HG02623 (cell line): ENCODE measurements at regions not wholly inside any gene's neighbourhood (a gene's known extent, or its start where the extent isn't known, plus 50 kb on each side); places are given as distances from the start of the nearest gene placed in this dataset.

Experiments
- ATAC-seq: cut with Tn5 transposase; IDR thresholded peaks from one replicate; pipeline ENCODE4 v1.9.1; 2021; ENCODE audit warnings: moderate library complexity; ENCODE audit not compliant: unreplicated experiment

DNA sequence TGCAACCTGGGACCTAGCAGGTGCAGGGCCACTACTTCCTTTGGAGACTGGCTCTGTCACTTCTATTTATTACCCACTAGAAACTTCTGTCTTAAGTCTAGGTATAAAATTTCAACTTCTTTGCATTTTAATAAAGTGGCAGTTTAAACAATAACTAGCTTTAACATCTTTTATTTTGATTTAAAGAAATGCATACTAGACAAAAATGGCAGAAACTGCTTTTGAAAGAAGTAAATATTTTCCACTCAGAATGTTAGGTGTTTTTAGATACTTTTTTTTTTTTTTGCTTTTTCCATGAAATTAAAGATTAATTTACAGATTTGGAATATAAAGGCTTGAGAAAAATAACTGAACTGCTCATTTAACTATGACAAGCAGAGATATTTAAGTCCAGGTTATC, 1477.6 kb downstream of the KCNT2 start:
- ATAC-seq = no peak

DNA sequence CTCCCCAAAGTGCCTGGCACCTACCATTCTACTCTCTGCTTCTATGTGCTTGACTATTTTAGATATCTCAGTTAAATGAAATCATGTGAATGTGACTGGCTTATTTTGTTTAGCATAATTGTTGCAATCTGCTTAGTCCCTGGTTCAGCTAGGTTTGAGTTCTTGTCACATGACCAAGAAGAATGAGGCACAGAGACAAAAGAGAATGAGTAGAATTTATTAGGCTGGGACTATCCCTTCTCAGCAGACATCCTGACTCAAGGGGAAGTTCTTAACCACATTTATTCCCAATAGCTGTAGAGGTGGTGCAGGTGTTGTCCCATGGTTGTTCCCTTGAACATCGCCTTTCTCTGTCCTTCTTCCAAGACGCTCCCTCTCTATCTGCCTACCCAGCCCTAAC, 1485.7 kb downstream of the KCNT2 start:
- no peak for ATAC-seq

DNA sequence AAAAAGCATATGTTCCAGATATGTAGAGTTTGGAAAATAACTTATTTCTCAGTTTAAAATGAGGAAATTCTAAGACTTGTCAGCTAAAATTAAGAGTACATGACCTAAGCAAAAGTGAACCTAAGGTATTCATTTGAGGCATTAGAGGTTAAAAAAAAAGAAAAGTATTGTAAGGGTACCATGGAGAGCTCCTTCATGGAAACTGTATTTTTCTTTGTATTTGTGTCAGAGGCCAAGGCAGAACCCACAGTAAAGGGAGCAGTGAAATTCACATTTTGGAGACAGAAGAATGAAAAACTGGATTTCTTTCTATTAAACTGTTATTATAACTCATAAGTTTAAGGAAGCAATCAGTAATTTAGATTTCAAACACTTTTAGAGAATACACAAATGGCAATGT, 1494.8 kb downstream of the KCNT2 start:
- ATAC-seq = no peak

DNA sequence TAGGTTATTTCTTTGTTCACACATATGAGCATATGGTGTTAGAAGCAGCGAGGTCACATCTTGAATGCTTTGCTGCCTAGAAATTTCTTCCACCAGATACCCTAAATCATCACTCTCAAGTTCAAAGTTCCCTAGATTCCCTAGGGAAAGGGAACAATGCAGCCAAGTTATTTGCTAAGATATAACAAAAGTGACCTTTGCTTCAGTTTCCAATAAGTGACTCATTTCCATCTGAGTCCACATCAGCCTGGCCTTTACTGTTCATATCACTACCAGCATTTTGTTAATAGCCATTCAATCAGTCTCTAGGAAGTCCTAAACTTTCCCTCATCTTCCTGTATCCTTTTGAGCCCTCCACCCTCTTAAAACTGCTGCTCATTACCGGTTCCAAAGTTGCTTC, 1502.5 kb downstream of the KCNT2 start:
- ATAC-seq = no peak

DNA sequence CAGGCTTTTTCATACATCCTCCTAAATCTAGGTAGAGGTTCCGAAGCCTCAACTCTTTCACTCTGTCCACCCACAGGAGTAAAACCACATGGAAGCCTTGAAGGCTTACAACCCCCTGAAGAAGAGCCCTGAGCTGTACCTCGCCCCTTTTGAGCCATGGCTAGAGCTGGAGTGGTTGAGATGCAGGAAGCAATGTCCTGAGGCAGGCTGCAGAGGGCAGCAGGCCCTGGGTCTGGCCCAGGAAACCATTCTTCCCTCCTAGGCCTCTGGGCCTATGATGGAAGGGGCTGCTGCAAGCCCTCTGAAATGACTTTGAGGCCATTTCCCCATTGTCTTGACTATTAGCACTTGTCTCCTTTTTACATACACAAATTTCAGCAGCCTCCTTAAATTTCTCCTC, 1503.0 kb downstream of the KCNT2 start:
- ATAC-seq = peak; percentile 66

DNA sequence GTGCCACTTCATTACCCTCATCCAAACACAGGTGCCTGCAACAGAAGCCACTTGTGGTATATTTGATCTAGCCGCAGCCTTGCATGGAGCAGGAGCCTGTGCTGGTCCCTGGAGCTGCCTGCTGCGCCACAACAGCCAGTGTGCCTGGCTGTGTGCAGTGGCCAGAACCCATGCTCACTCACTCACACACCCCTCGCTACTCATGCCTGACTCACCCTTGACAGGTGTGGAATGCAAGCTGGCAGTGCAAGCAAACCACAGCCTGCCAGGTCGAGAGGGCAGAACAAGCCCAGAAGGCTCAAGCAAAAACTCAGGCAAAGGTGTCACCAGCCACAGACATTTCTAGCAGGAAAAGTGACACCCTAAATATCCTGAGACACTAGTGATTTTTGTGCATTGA, 1510.9 kb downstream of the KCNT2 start:
- ATAC-seq = no peak

DNA sequence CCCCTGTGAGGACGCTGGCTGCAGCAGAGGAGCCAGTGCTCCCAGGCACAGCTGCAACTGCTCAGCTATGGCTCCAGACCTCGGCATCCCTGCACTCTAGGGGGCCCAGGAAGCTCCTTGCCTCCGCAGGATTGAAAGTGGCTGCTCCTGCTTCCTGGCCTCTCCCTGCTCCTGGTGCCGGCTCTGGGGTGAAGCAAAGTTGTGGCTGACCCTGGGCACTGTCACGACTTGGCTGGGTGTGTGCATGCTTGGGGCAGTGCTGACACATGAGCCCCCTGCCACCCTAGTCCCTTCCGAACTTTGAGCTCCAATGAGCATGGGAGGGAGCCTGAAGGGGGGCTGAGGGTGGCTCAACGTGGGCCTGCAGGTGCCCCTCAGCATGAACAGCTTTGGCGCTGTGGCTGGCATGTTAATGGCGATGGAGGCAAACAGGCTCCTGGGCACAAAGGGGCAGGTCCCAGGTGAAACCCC, 1512.2 kb downstream of the KCNT2 start:
- no peak for ATAC-seq

DNA sequence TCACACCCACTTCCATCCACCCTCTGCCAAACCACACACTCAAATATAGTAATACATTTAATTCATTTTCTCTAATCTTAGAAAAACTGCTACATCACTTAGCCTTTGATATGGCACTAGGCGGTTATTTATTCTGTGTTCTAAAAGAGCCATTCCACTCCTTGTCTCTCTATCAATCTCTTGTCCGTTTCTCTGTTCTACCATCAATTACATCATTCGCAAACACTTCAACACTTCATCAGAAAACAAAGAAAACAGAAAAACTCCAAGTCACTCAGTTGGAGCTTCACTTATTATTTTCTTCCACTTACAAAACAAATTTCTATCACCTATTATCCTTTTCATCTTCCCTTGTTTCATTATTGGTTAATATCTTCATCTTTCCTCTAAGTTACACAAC, 1523.0 kb downstream of the KCNT2 start:
- ATAC-seq = no peak

DNA sequence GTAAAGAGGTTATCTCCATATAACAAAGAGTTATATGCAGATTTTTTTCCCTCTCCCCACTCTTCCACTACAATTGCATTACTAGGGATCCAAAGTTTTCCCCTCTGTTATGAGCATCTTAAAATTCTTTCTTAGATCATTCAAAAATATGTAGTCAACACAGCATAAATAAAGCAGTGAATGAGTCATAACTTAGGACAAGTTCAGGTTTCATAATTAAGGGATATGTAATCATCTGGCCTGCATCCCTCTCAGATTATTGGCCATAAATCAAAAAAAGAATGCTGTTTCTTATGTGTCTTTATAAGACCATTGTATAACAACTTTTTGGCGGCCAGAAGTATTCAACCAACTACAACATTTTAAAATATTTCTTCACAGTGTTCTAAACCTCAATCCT, 1526.1 kb downstream of the KCNT2 start:
- ATAC-seq = no peak

DNA sequence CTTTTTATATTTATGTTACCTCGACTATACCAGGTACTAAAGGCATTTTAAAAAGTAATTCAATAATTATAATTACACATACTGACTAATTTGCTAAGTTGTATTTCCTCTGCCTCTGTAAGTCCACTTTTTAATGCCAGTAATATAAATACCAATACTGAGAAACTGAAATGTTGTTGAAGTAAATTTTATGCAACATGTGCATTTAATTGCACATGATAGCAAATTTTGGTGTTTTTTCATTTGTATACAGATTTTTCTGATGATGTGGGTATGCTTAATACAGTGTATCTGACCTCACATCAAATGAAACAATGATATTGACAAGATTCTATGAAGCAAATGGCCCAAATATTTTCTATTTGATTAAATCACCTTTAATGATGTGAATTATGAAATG, 1531.6 kb downstream of the KCNT2 start:
- ATAC-seq = no peak

DNA sequence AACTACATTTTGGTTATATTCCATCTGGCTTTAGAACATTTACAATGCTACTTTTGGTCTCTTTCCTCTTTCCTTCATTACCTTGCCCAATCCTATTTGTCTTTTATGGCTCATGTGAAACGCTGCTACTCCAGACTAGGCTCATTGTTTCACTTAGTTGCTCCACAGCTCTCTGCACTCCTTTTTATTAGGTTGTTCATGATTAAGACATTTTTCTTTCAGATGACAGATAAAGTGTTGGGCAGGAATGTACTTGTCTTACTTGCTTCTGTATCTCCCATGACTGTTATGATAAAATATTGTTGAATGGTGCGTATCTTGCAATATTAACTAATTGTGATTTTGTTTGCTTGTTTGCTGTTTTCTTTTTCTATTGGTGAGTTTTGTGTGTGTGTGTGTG, 1532.3 kb downstream of the KCNT2 start:
- ATAC-seq = no peak

DNA sequence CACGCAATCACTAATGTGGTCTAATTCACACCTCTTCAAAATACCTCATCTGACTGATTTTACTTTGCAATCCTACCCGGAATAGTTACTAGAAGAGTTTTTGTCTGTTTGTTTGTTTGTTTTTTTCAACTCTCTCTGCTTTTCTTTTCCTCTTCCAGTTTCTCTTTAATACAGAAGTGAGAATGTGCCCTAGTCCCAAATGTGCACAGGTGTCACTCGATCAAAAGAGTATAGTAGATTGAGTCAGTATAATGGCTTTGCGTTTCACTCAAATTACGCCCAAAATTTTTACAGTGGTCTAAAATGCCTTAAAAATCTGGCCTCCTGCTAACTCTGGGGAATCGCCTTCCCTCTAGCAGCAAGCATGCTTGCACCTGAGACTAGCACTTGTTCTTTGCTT, 1536.8 kb downstream of the KCNT2 start:
- no peak for ATAC-seq

DNA sequence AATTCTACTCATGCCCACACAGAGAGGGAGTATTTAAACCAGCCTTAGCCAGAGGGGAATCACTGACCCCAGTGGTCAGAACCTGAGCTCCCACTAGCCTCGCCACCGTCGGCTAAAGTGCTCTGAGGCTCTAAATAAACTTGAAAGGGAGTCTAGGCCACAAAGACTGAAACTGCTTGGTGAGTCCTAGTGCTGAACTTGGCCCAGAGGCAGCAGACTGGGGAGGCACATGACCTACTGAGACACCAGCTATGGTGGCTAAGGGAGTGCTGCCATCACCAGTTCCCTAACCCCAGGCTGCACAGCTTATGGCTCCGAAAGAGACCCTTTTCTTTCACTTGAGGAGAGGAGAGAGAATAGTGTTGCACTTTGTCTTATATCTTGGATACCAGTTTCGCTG, 1542.8 kb downstream of the KCNT2 start:
- no peak for ATAC-seq

DNA sequence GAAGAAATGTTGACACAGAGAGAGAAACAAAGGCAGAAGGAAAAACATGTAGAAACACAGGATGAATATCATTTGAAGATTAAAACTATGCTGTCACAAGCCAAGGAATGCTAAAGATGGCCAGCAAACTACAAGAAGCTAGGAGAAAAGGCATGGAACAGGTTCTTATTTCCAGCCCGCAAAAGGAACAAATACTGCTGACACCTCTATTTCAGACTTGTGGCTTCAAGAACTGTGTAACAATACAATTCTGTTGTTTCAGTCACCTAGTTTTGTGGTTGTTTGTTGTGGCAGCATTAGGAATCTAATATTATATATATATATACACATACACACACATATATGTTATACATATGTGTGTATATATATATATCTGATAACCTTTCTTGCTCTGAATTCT, 1543.9 kb downstream of the KCNT2 start:
- no peak for ATAC-seq

DNA sequence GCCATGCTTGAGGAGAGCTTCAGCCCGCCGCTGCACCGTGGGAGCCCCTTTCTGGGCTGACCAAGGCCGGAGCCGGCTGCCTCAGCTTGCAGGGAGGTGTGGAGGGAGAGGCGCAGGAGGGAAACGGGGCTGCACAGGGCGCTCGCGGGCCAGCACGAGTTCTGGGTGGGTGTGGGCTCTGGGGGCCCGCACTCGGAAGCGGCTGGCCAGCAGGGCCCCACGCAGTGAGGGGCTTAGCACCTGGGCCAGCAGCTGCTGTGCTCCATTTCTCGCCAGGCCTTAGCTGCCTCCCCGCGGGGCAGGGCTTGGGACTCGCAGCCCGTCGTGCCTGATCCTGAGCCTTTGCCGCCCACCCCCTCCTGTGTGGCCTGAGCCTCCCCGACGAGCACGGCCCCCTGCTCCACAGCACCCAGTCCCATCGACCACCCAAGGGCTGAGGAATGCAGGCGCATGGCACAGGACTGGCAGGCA, 1554.0 kb downstream of the KCNT2 start:
- ATAC-seq = no peak

DNA sequence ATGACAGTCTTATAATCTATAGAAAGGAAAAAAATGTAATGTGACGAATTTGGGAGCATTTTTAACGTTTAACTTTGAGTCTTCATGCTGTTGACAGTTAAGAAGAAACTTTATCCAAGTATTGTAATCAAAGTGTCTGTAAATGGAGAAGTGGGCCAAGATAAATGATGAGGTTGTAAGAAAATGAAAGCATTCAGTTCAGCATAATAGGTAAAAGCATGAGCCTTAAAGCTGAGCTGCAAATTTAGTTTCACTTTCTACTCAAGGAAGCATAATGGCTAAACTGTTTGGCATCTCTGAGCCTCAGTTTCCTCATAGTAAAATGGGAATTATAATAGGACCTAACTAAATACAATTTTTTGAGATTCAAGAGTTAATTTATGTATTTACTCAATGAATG, 1554.8 kb downstream of the KCNT2 start:
- ATAC-seq = no peak

DNA sequence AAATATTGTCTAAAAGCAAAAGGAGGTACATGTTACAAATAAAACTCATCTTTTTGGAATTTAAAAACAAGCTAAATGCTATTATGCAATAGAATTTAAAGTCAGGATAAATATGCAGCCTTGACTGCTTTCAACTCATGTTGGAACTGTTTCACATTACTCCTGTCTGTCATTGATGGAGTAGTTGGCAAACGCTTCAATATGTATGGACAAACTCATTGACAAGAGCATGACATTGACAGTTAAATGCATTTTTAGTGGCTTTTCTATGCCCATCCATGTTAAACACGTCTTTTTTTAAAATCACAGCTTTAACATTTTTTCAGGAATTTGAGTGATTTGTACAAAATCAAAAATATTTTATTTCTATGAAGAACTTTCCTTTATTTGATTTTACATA, 1560.5 kb downstream of the KCNT2 start:
- no peak for ATAC-seq

DNA sequence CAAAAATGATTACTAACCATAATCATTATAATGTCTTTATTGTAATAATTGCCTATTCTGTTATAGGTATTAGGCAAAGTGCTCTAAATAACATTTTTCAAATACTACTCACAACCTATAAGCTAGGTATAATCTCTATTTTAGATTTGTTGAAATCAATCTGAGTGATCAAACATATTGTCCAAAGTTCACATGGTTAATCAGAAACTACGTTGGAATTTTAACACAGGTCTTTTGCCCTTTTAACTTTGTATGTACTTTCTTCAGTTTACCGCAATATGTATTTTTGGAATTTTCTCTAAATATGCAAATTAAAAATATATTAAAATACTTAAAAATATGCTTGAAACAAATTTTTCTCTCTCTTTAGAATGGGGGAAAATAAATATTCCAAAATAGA, 1563.2 kb downstream of the KCNT2 start:
- no peak for ATAC-seq

DNA sequence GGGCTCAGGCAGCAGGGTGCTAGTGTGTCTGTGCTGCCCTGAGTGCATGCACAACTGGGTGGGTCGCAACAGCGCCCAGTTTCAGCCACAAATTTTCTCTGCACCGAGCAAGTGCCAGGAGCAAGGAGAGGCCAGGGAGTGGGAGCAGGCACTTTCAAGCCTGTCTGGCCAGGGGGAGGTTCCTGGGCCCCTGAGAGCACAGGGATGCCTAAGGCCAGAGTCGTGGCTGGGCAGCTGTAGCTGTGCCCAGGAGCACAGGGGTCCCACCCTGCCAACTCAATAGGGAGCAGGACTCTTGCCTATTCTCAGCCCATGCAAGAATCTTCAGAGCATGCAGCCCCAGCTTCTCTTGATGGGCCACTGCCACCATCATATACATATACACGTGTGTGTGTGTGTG, 1577.4 kb downstream of the KCNT2 start:
- no peak for ATAC-seq

DNA sequence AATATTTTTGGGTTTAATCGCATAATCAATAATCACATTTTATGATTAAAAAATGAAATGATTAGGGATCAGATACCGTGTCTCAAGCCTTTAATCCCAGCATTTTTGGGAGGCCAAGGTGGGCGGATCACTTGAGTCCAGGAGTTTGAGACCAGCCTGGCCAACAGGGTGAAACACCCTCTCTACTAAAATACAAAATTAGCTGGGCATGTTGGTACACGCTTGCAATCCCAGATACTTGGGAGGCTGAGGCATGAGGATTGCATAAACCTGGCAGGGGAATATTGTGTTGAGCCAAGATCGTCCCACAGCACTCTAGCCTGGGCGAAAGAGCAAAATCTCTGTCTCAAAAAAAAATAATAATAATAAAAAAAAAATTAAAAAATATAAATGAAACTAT, 1581.4 kb downstream of the KCNT2 start:
- no peak for ATAC-seq

DNA sequence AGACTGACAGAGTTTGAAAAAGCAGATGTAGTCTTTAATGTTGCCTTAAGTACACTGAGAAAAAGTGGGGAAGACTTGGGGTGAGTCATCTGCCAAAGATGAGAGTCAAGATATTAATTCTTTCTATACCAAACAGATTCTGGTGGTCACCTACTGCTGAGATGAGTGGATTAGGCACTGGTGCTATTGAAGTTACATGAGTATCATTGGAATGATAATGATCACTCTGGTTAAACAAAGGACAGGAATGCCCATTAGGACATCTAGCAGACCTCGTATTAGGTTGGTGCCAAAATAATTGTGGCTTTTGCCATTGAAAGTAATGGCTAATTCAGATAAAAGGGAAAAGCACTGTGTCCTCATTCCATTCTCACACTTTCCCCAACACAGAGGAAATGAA, 1588.9 kb downstream of the KCNT2 start:
- ATAC-seq = no peak

DNA sequence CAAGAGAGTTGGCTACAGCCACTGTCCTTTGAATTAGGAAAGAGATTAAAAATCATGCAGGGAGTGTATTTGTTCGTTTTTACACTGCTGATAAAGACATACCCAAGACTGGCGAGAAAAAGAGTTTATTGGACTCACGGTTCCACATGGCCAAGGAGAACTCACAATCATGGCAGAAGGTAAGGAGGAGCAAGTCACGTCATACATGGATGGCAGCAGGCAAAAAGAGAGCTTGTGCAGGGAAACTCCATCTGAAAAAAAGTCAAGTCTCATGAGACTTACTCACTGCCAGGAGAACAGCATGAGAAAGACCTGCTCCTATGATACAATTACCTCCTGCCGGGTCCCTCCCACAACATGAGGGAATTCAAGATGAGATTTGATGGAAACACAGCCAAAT, 1595.2 kb downstream of the KCNT2 start:
- no peak for ATAC-seq

DNA sequence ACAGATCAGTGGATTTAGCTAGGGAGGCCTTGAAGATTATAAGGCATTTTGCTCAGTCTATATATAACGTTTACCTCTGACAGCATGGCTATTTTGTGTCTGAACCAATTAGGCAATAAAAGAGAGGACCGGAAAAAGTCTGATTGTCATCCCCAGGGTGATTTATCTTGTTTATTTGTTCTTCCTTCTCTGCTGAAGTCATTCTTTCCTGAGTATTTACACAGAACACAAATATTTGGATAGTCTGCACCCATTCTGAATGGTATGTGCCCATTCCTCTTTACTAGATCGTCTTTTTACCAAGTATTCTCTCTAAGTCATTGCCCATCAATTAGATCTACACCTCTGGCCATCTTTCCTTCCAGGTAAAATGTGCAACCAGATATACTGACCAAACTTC, 1602.9 kb downstream of the KCNT2 start:
- ATAC-seq = no peak

DNA sequence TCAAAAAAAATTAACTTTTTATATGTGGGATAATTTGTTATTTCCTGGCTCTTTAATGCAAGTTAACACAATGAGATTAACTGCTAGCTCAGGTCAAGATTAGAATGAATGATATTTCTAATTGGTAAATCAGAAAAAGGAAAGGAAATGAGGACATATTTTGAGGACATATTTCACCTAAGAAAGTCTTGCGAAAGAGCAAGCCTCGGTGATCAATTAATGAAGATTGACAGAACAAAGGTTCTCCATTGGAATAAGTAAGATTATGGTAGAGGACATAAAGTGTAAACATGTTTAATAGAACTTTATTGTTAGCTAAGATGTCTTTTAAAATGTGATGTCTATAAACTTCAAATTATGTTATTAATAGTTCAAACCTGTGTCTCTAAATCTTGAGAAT, 1617.8 kb downstream of the KCNT2 start:
- ATAC-seq = no peak
